H1 (cell line): ENCODE measurements at regions not wholly inside any gene's neighbourhood (a gene's known extent, or its start where the extent isn't known, plus 50 kb on each side); places are given as distances from the start of the nearest gene placed in this dataset.

Source experiments
- CTCF ChIA-PET: fragments of 300-600 bp; sonication (Branson Sonifier 250); formaldehyde crosslinking; loops from one replicate; lab custom pipeline; 2021; ENCODE audit not compliant: partially characterized antibody; lab: Charles Lee
- POLR2A ChIA-PET: fragments of 300-600 bp; sonication (Branson Sonifier 250); formaldehyde crosslinking; loops from one replicate; lab custom pipeline; 2021; ENCODE audit warnings: inconsistent platforms; ENCODE audit not compliant: partially characterized antibody; lab: Charles Lee
- DNase-seq, 2 experiments: peaks; one replicate each; pipeline versions ENCODE4 v3.0.0 to v3.0.0-alpha.2; 2010 to 2022; ENCODE audit warnings: low spot score in 2 of 2, low read depth in 1 of 2, mixed read lengths in 1 of 2
- FAIRE-seq: peaks from 2 replicates; lab custom pipeline; 2011; peaks lifted over from hg19 to GRCh38; lab: Jason Lieb, UNC
- H2AFZ ChIP-seq: 2 replicates; pipeline ENCODE4 v1.8.1; 2012; ENCODE audit warnings: low read length, inconsistent platforms
- H2AK5ac ChIP-seq: 2 replicates; pipeline ENCODE4 v1.6.1; 2013; ENCODE audit warnings: low read depth, low read length
- H2BK120ac ChIP-seq: replicated peaks from 2 replicates; pipeline ENCODE3; 2013; ENCODE audit warnings: low read depth, low read length, inconsistent platforms
- H2BK12ac ChIP-seq: 2 replicates; pipeline ENCODE4 v1.6.1; 2013; ENCODE audit warnings: low read depth, low read length
- H2BK15ac ChIP-seq: 2 replicates; pipeline ENCODE4 v1.6.1; 2013; ENCODE audit warnings: low read length
- H2BK20ac ChIP-seq: 2 replicates; pipeline ENCODE4 v1.6.1; 2013; ENCODE audit warnings: low read length
- H2BK5ac ChIP-seq: 2 replicates; pipeline ENCODE4 v1.6.1; 2013; ENCODE audit warnings: low read depth, low read length
- H3K14ac ChIP-seq: 2 replicates; pipeline ENCODE4 v1.6.1; 2013; ENCODE audit warnings: inconsistent platforms; ENCODE audit not compliant: insufficient read length
- H3K18ac ChIP-seq: 2 replicates; pipeline ENCODE4 v1.6.1; 2013; ENCODE audit warnings: low read length; ENCODE audit errors: extremely low read depth
- H3K23ac ChIP-seq: 2 replicates; pipeline ENCODE4 v1.6.1; 2013; ENCODE audit warnings: inconsistent platforms; ENCODE audit not compliant: insufficient read length
- H3K23me2 ChIP-seq: 2 replicates; pipeline ENCODE4 v1.6.1; 2013; ENCODE audit warnings: low read depth, low read length
- H3K27ac ChIP-seq: 2 replicates; pipeline ENCODE4 v1.6.1; 2011; ENCODE audit warnings: low read depth, low read length, inconsistent platforms
- H3K27me3 ChIP-seq, 4 experiments: replicated peaks in 1 of 4; 1 replicate in 1 of 4; 2 replicates in 3 of 4; pipeline versions ENCODE4 v1.6.1 to v1.8.1; 2011 to 2013; ENCODE audit warnings: low read length in 3 of 4, mild to moderate bottlenecking in 3 of 4, inconsistent platforms in 2 of 4, mixed read lengths in 2 of 4, moderate library complexity in 1 of 4; ENCODE audit not compliant: control insufficient read depth in 3 of 4, insufficient read depth in 3 of 4; ENCODE audit errors: extremely low read depth in 1 of 4
- H3K36me3 ChIP-seq, 4 experiments: 2 replicates each; pipeline versions ENCODE4 v1.6.1 to v1.8.1; 2011 to 2013; ENCODE audit warnings: mild to moderate bottlenecking in 4 of 4, low read length in 3 of 4, moderate library complexity in 2 of 4, control low read depth in 1 of 4, inconsistent platforms in 1 of 4; ENCODE audit not compliant: insufficient read depth in 4 of 4, control insufficient read depth in 2 of 4
- H3K4ac ChIP-seq: replicated peaks from 2 replicates; pipeline ENCODE3; 2013; ENCODE audit warnings: low read length, low read depth, mixed read lengths, inconsistent platforms; ENCODE audit not compliant: insufficient read length
- H3K4me1 ChIP-seq, 4 experiments: replicated peaks in 1 of 4; 1 replicate in 1 of 4; 2 replicates in 3 of 4; pipeline versions ENCODE4 v1.6.1 to v1.8.1; 2011 to 2013; ENCODE audit warnings: low read length in 3 of 4, inconsistent platforms in 2 of 4, mixed read lengths in 1 of 4; ENCODE audit not compliant: insufficient read depth in 4 of 4, control insufficient read depth in 3 of 4
- H3K4me2 ChIP-seq, 2 experiments: 2 replicates each; pipeline versions ENCODE4 v1.6.1 to v1.8.1; 2011 to 2013; ENCODE audit warnings: low read depth in 2 of 2, low read length in 2 of 2, control low read depth in 1 of 2, inconsistent platforms in 1 of 2, mild to moderate bottlenecking in 1 of 2; ENCODE audit not compliant: insufficient read depth in 1 of 2
- H3K4me3 ChIP-seq, 4 experiments: fragments of 200-600, 300-600 bp in 1 of 4; sonication (generic), shearing (Covaris generic), sonication (Bioruptor Twin) in 1 of 4; 2 replicates each; pipeline versions ENCODE4 v1.5.1 to v1.8.1; 2011 to 2016; ENCODE audit warnings: low read length in 4 of 4, low read depth in 3 of 4, control low read depth in 2 of 4, inconsistent platforms in 2 of 4, mild to moderate bottlenecking in 2 of 4, mixed read lengths in 1 of 4, moderate library complexity in 1 of 4; ENCODE audit not compliant: insufficient read depth in 2 of 4; ENCODE audit errors: extremely low read depth in 1 of 4
- H3K56ac ChIP-seq: replicated peaks from 2 replicates; pipeline ENCODE3; 2013; ENCODE audit warnings: low read depth, mild to moderate bottlenecking, mixed read lengths, low read length, inconsistent platforms; ENCODE audit not compliant: insufficient read length
- H3K79me1 ChIP-seq: 2 replicates; pipeline ENCODE4 v1.6.1; 2013; ENCODE audit warnings: low read depth, low read length, control low read depth
- H3K79me2 ChIP-seq, 2 experiments: 2 replicates each; pipeline versions ENCODE4 v1.6.1 to v1.8.1; 2012 to 2013; ENCODE audit warnings: low read length in 2 of 2, mild to moderate bottlenecking in 2 of 2, inconsistent platforms in 1 of 2; ENCODE audit not compliant: insufficient read depth in 2 of 2, control insufficient read depth in 1 of 2
- H3K9ac ChIP-seq, 4 experiments: replicated peaks in 1 of 4; 1 replicate in 1 of 4; 2 replicates in 3 of 4; pipeline versions ENCODE4 v1.6.1 to v1.8.1; 2011 to 2013; ENCODE audit warnings: low read depth in 3 of 4, low read length in 3 of 4, control low read depth in 2 of 4, mild to moderate bottlenecking in 2 of 4, moderate library complexity in 2 of 4, inconsistent platforms in 1 of 4; ENCODE audit errors: extremely low read depth in 1 of 4
- H3K9me3 ChIP-seq, 2 experiments: 2 replicates each; pipeline versions ENCODE4 v1.6.1 to v1.8.1; 2012 to 2013; ENCODE audit warnings: mild to moderate bottlenecking in 2 of 2, moderate library complexity in 2 of 2, control low read depth in 1 of 2, inconsistent platforms in 1 of 2, low read depth in 1 of 2, low read length in 1 of 2, mixed read lengths in 1 of 2; ENCODE audit not compliant: insufficient read depth in 2 of 2
- H4K20me1 ChIP-seq, 2 experiments: replicated peaks in 1 of 2; 2 replicates each; pipeline versions ENCODE3 to v1.8.1; 2011 to 2013; ENCODE audit warnings: inconsistent platforms in 2 of 2, low read length in 2 of 2, mild to moderate bottlenecking in 1 of 2; ENCODE audit not compliant: insufficient read depth in 2 of 2, control insufficient read depth in 1 of 2
- H4K5ac ChIP-seq: 2 replicates; pipeline ENCODE4 v1.6.1; 2013; ENCODE audit warnings: low read length, low read depth, mixed read lengths, inconsistent platforms; ENCODE audit not compliant: insufficient read length
- H4K8ac ChIP-seq: 2 replicates; pipeline ENCODE4 v1.8.0; 2013; ENCODE audit warnings: mild to moderate bottlenecking, moderate library complexity, low read length, inconsistent platforms; ENCODE audit not compliant: insufficient read depth; ENCODE audit errors: extremely low read depth
- H4K91ac ChIP-seq: replicated peaks from 2 replicates; pipeline ENCODE3; 2013; ENCODE audit warnings: low read length, mixed read lengths, inconsistent platforms; ENCODE audit not compliant: insufficient read length
- CBX8 ChIP-seq: fragments of 300-800, 300-1000 bp; sonication (generic); IDR thresholded peaks from 2 replicates; pipeline ENCODE4 v1.7.1; 2016; ENCODE audit warnings: low read depth, low read length, borderline replicate concordance
- EP300 ChIP-seq, 2 experiments: IDR thresholded peaks; 1 replicate in 1 of 2; 2 replicates in 1 of 2; pipeline ENCODE4 v1.6.1; 2011 to 2012; ENCODE audit warnings: low read depth in 2 of 2, low read length in 2 of 2, mild to moderate bottlenecking in 2 of 2, borderline replicate concordance in 1 of 2, inconsistent platforms in 1 of 2, moderate library complexity in 1 of 2
- RBBP5 ChIP-seq: IDR thresholded peaks from 2 replicates; pipeline ENCODE4 v1.7.1; 2012; ENCODE audit warnings: low read depth, mild to moderate bottlenecking, inconsistent platforms, low read length, moderate library complexity, borderline replicate concordance
- SIN3A ChIP-seq, 2 experiments: IDR thresholded peaks in 1 of 2; conservative IDR thresholded peaks in 1 of 2; 2 replicates each; pipeline ENCODE4 v1.6.1; 2011 to 2012; ENCODE audit warnings: low read length in 2 of 2, improper control_type of control experiment in 1 of 2, low read depth in 1 of 2, mild to moderate bottlenecking in 1 of 2
- SIX5 ChIP-seq: IDR thresholded peaks from 2 replicates; pipeline ENCODE4 v1.6.1; 2011; ENCODE audit warnings: mild to moderate bottlenecking, low read depth, low read length
- WGBS, 2 experiments: shearing (Covaris generic) in 1 of 2; methylation state at CpG; one replicate each; pipeline versions ENCODE4 v1.1.6 to v1.1.7; 2013 to 2015; ENCODE audit warnings: low lambda C conversion rate in 2 of 2, mixed read lengths in 2 of 2, inconsistent platforms in 1 of 2, low coverage in 1 of 2, missing lambda C conversion rate in 1 of 2; ENCODE audit not compliant: insufficient replicate concordance in 2 of 2, insufficient coverage in 1 of 2, insufficient read length in 1 of 2; ENCODE audit errors: extremely low coverage in 1 of 2, missing lambda C conversion rate in 1 of 2; 5-methylcytosine and 5-hydroxymethylcytosine counted together

- ChIA-PET POLR2A (no interaction called here), CTCF (no interaction called here)
- no peaks in the 10 kb centered on the region for H3K79me1 ChIP-seq
- no peaks in the 10 kb centered on the region for H3K36me3 ChIP-seq
- no peak overlapping the region for H3K14ac ChIP-seq
- H3K79me2 ChIP-seq: no peaks in the 10 kb centered on the region
- 97% methylated on average over 4 of the region's 4 CpGs; no CpG with 5 or more reads in 1 of the 2 experiments for WGBS, 2 experiments
- H3K56ac ChIP-seq: no peak overlapping the region
- H3K23me2 ChIP-seq: no peaks in the 10 kb centered on the region
- H2BK120ac ChIP-seq: no peak overlapping the region
- H2BK12ac ChIP-seq: no peak overlapping the region
- no peak overlapping the region for H2BK20ac ChIP-seq
- no peak overlapping the region for H2AK5ac ChIP-seq
- no peaks in the 10 kb centered on the region for H4K20me1 ChIP-seq
- no peak overlapping the region for H3K4me2 ChIP-seq
- no peak overlapping the region for H3K27ac ChIP-seq
- no peak for DNase-seq
- TF ChIP-seq RBBP5: no peak
- no peak for TF ChIP-seq SIX5
- TF ChIP-seq CBX8: no peak
- TF ChIP-seq EP300 (IDR thresholded peaks at IDR 0.05; ENCODE audit: borderline replicate concordance in 1 of 2, low read depth in 2 of 2, low read length in 2 of 2): no peak
- TF ChIP-seq SIN3A (conservative IDR thresholded peaks at IDR 0.05 in 1 of 2, IDR thresholded peaks at IDR 0.05 in 1 of 2; ENCODE audit: low read depth in 1 of 2, low read length in 2 of 2): no peak
- TF ChIP-seq, all 59 proteins: peak for 0
- H2BK15ac ChIP-seq: no peak overlapping the region
- H3K23ac ChIP-seq: no peak overlapping the region
- H3K9ac ChIP-seq: no peak overlapping the region
- no peak overlapping the region for H3K4ac ChIP-seq
- peaks cover 0 to 4% (median 1%) of the 10 kb centered on the region in 4 experiments; a peak in 2 of 7 replicates for H3K4me1 ChIP-seq
- H4K5ac ChIP-seq: no peak overlapping the region
- no peak overlapping the region for H4K8ac ChIP-seq
- no peaks in the 10 kb centered on the region for H3K27me3 ChIP-seq
- no peak overlapping the region for H4K91ac ChIP-seq
- no peak overlapping the region for H3K18ac ChIP-seq
- FAIRE-seq: no peak
- H2AFZ ChIP-seq: no peak overlapping the region
- no peak overlapping the region for H3K4me3 ChIP-seq
- H2BK5ac ChIP-seq: no peak overlapping the region
- H3K9me3 ChIP-seq: no peaks in the 10 kb centered on the region
Measured at GRCh38 chr5:125551797-125552196, 805.4 kb upstream of the ZNF608 start.
